ENCODE measurements at regions not wholly inside any gene's neighbourhood (a gene's known extent, or its start where the extent isn't known, plus 50 kb on each side); places are given as distances from the start of the nearest gene placed in this dataset.

DNA sequence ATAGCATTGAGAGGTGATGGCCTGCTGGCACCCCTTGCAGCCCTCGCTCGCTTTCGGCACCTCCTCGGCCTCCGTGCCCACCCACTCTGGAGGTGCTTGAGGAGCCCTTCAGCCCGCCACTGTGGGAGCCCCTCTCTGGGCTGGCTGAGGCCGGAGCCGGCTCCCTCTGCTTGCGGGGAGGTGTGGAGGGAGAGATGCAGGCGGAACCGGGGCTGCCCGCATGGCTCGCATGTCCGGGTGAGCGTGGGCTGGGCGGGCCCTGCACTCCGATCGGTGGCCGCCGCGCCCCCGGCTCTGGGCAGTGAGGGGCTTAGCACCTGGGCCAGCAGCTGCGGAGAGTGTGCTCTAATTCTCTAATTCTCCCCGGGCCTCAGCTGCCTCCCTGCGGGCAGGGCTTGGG lies 101.1 kb downstream of the KIF4B start:
- intact Hi-C loops (cut with DNase I): no loop called here
- DNase-seq: peak in 1 of 5 donors; percentile 60
- no peaks in the 10 kb centered on the region for H3K27me3 ChIP-seq (ENCODE audit: control insufficient read depth, insufficient read depth, low read length)

DNA sequence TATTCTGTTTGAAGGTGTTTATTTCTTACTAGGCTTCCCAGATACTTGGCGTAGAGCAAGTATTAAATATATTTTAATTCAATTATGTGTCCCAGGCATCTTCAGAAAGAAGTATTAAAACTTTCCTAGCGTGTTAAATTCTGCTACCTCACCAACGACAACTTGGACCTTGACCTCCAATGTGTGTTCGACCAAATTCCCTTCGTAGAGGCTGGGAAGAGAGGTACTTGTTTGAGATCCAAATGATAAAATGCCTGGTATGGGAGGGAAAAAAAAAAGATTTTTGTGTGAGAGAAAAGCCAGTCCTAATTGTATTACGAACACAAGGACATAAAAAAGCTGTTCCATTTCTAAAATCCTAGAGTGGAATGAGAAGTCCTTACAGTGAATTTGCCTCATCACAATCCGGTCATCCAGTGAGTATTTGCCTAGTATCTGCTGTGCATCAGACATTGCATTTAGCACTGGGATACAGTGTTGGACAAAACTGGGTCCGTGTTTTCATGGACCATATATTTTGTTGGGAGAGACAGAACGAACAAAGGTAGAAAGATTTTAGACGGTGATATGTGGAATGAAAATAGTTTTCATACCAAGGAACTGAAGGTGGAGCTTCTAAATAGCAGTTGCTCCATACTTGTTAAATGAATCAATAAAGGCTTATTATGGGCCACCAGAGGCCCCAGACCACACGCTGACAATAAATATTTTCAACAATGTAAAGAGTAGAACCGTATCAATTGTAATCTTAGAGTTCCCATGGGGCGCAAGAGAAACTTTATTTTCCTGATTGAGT lies 103.1 kb downstream of the KIF4B start:
- Histone ChIP-seq H3K27ac (ENCODE audit: low read depth in 2 of 2, low read length in 2 of 2) (no peak overlapping the region), H3K9me3 (ENCODE audit: control insufficient read depth in 2 of 3, insufficient read depth in 1 of 3, low read length in 3 of 3) (no peaks in the 10 kb centered on the region), H3K36me3 (ENCODE audit: control insufficient read depth in 2 of 3, insufficient read depth in 3 of 3, low read length in 3 of 3) (no peaks in the 10 kb centered on the region), H3K4me1 (ENCODE audit: control insufficient read depth in 2 of 3, insufficient read depth in 2 of 3, low read depth in 1 of 3, low read length in 3 of 3) (no peaks in the 10 kb centered on the region), H3K9ac (ENCODE audit: low read length in 3 of 3) (no peak overlapping the region), H3K27me3 (ENCODE audit: control insufficient read depth, insufficient read depth, low read length) (no peaks in the 10 kb centered on the region), H3K4me3 (ENCODE audit: low read length in 3 of 3) (no peak overlapping the region)
- no peak for FAIRE-seq
- TF ChIP-seq, protein P1, sequence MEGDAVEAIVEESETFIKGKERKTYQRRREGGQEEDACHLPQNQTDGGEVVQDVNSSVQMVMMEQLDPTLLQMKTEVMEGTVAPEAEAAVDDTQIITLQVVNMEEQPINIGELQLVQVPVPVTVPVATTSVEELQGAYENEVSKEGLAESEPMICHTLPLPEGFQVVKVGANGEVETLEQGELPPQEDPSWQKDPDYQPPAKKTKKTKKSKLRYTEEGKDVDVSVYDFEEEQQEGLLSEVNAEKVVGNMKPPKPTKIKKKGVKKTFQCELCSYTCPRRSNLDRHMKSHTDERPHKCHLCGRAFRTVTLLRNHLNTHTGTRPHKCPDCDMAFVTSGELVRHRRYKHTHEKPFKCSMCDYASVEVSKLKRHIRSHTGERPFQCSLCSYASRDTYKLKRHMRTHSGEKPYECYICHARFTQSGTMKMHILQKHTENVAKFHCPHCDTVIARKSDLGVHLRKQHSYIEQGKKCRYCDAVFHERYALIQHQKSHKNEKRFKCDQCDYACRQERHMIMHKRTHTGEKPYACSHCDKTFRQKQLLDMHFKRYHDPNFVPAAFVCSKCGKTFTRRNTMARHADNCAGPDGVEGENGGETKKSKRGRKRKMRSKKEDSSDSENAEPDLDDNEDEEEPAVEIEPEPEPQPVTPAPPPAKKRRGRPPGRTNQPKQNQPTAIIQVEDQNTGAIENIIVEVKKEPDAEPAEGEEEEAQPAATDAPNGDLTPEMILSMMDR (IDR thresholded peaks at IDR 0.05; ENCODE audit: borderline replicate concordance, extremely low read depth, insufficient read depth): no peak
- intact Hi-C loops (cut with DNase I): no loop called here
- no peak for DNase-seq

More for the DNA sequence above, 101.1 kb downstream of the KIF4B start:
- TF ChIP-seq, protein P1 (IDR thresholded peaks at IDR 0.05; ENCODE audit: borderline replicate concordance, extremely low read depth, insufficient read depth): no peak
- H3K4me1 ChIP-seq (ENCODE audit: control insufficient read depth in 2 of 3, insufficient read depth in 2 of 3, low read depth in 1 of 3, low read length in 3 of 3): no peaks in the 10 kb centered on the region
- H3K4me3 ChIP-seq (ENCODE audit: low read length in 3 of 3): no peak overlapping the region
- H3K9me3 ChIP-seq (ENCODE audit: control insufficient read depth in 2 of 3, insufficient read depth in 1 of 3, low read length in 3 of 3): no peaks in the 10 kb centered on the region
- no peak overlapping the region for H3K9ac ChIP-seq (ENCODE audit: low read length in 3 of 3)
- FAIRE-seq: no peak
- H3K27ac ChIP-seq (ENCODE audit: low read depth in 2 of 2, low read length in 2 of 2): no peak overlapping the region
- H3K36me3 ChIP-seq (ENCODE audit: control insufficient read depth in 2 of 3, insufficient read depth in 3 of 3, low read length in 3 of 3): no peaks in the 10 kb centered on the region

DNA sequence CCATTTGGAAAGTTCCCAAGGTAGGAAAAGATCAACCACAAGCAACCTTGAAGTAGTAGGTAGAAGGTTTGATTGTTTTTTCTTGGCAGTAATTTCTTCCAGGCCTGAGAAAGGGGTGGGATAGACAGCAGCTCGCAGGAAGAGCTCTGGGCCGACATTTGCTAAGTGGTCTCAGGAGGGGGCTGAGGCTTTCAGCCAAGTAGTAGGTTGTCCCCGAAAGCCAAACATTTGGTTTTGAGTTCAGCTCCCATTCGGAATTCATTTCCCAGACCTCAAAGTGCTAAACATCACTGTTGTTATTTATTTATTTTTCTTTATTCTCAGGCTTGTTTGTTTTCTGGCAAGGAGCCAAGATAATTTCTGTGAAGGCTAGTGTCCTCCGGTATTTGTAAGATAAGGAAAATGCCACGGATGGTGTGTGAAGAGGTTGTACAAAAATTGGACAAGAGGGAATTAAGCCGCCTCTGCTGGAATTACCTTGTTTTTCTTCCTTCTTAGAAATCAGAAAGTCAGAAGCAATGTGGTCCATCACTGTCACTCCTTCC lies 112.1 kb downstream of the KIF4B start:
- Histone ChIP-seq H3K9me3 (ENCODE audit: control insufficient read depth in 2 of 3, insufficient read depth in 1 of 3, low read length in 3 of 3) (no peaks in the 10 kb centered on the region), H3K27ac (ENCODE audit: low read depth in 2 of 2, low read length in 2 of 2) (no peak overlapping the region), H3K36me3 (ENCODE audit: control insufficient read depth in 2 of 3, insufficient read depth in 3 of 3, low read length in 3 of 3) (no peaks in the 10 kb centered on the region), H3K9ac (ENCODE audit: low read length in 3 of 3) (no peak overlapping the region), H3K4me3 (ENCODE audit: low read length in 3 of 3) (no peak overlapping the region), H3K4me1 (ENCODE audit: control insufficient read depth in 2 of 3, insufficient read depth in 2 of 3, low read depth in 1 of 3, low read length in 3 of 3) (no peaks in the 10 kb centered on the region), H3K27me3 (ENCODE audit: control insufficient read depth, insufficient read depth, low read length) (no peaks in the 10 kb centered on the region)
- intact Hi-C loops (cut with DNase I): no loop called here
- FAIRE-seq (no peak), DNase-seq (no peak)
- TF ChIP-seq, protein P1 (IDR thresholded peaks at IDR 0.05; ENCODE audit: borderline replicate concordance, extremely low read depth, insufficient read depth): no peak

Measured in kidney (tissue), 13 donors.